Esophagus squamous epithelium (tissue), 5 donors: ENCODE measurements at regions not wholly inside any gene's neighbourhood (a gene's known extent, or its start where the extent isn't known, plus 50 kb on each side); places are given as distances from the start of the nearest gene placed in this dataset.
A peak's percentile ranks its signal among the peaks of the same experiment; 100 is the strongest.

Experiments
- DNase-seq: peaks from one replicate; lab custom pipeline; 2025; lab: John Stamatoyannopoulos, UW
- H3K27ac ChIP-seq, 4 donors: fragments of 200-600 bp; sonication (generic); one replicate each; pipeline ENCODE4 v1.5.1; 2016 to 2019; ENCODE audit warnings: mild to moderate bottlenecking in 1 of 4
- H3K27me3 ChIP-seq, 4 donors: fragments of 200-600 bp; sonication (generic); 1 replicate in 3 of 4; 2 replicates in 1 of 4; pipeline versions ENCODE4 v1.5.1 to v1.6.0; 2017 to 2021; ENCODE audit warnings: antibody characterized with exemption in 1 of 4
- H3K36me3 ChIP-seq, 3 donors: fragments of 200-600 bp; sonication (generic); one replicate each; pipeline ENCODE4 v1.5.1; 2016 to 2019
- H3K4me1 ChIP-seq, 3 donors: fragments of 200-600 bp; sonication (generic); one replicate each; pipeline ENCODE4 v1.5.1; 2017 to 2019
- H3K4me3 ChIP-seq, 4 donors: fragments of 200-600 bp; sonication (generic); 1 replicate in 3 of 4; 2 replicates in 1 of 4; pipeline ENCODE4 v1.5.1; 2016 to 2019; ENCODE audit warnings: mild to moderate bottlenecking in 2 of 4, moderate library complexity in 1 of 4
- H3K9me3 ChIP-seq, 3 donors: fragments of 200-600 bp; sonication (generic); one replicate each; pipeline ENCODE4 v1.5.1; 2016 to 2019
- CTCF ChIP-seq, 6 experiments: fragments of 450-650 bp in 4 of 6; fragments of 200-600 bp in 2 of 6; sonication (generic) in 2 of 6; IDR thresholded peaks; one replicate each; pipeline ENCODE4 v1.5.1; 2016 to 2019; ENCODE audit warnings: antibody characterized with exemption in 6 of 6, mild to moderate bottlenecking in 4 of 6, moderate library complexity in 4 of 6
- POLR2A ChIP-seq, 4 donors: fragments of 450-650 bp; IDR thresholded peaks; one replicate each; pipeline ENCODE4 v1.6.1; 2017; ENCODE audit warnings: antibody characterized with exemption in 4 of 4, mild to moderate bottlenecking in 4 of 4, moderate library complexity in 3 of 4
- WGBS, 2 donors: methylation state at CpG; one replicate each; pipeline ENCODE4 v1.1.5; 2018; 5-methylcytosine and 5-hydroxymethylcytosine counted together
- intact Hi-C: fragments of 100-400 bp; cut with DNase I; formaldehyde crosslinking; loops from one replicate; pipeline ENCODE4 v1.15.0; 2022
- donor health status: DM: yes; HTN: yes; CAD: no.

- intact Hi-C loops = no loop called here
- 92 to 94% methylated on average over 1 to 4 of the region's 6 CpGs for WGBS, 2 donors
- H3K27ac ChIP-seq = no peak overlapping the region
These were observed 106.1 kb upstream of the EPB41L4A start for GRCh38 chr5:112525217-112525616.

GRCh38 chr5:112528928-112529327 lies 109.9 kb upstream of the EPB41L4A start:
- Histone ChIP-seq H3K27me3 (no peaks in the 10 kb centered on the region), H3K9me3 (no peaks in the 10 kb centered on the region), H3K27ac (peak overlapping the region in 1 of 4 donors; percentile 14), H3K4me1 (peaks cover 0 to 9% (median 0%) of the 10 kb centered on the region in 3 donors), H3K36me3 (no peaks in the 10 kb centered on the region), H3K4me3 (no peak overlapping the region)
- TF ChIP-seq CTCF (IDR thresholded peaks at IDR 0.05) (no peak), POLR2A (IDR thresholded peaks at IDR 0.05) (no peak)
- WGBS, 2 donors = 58 to 77% methylated on average over 4 to 5 of the region's 5 CpGs
- no peak for DNase-seq
- intact Hi-C loops = no loop called here

More at GRCh38 chr5:112525217-112525616, 106.1 kb upstream of the EPB41L4A start:
- Histone ChIP-seq H3K36me3 (no peaks in the 10 kb centered on the region), H3K9me3 (no peaks in the 10 kb centered on the region), H3K4me3 (no peak overlapping the region), H3K27me3 (no peaks in the 10 kb centered on the region), H3K4me1 (peaks cover 0 to 23% (median 3%) of the 10 kb centered on the region in 3 donors)
- no peak for DNase-seq
- TF ChIP-seq CTCF (IDR thresholded peaks at IDR 0.05) = no peak
- no peak for TF ChIP-seq POLR2A (IDR thresholded peaks at IDR 0.05)

- intact Hi-C loops = no loop called here
- Histone ChIP-seq H3K27ac (peak overlapping the region in 1 of 4 donors; percentile 14), H3K4me3 (no peak overlapping the region), H3K27me3 (no peaks in the 10 kb centered on the region), H3K36me3 (no peaks in the 10 kb centered on the region), H3K4me1 (peaks cover 0 to 10% (median 0%) of the 10 kb centered on the region in 3 donors), H3K9me3 (no peaks in the 10 kb centered on the region)
- TF ChIP-seq CTCF (IDR thresholded peaks at IDR 0.05) (peak in 5 of 6 experiments; percentile 32 to 65 (median 42)), POLR2A (IDR thresholded peaks at IDR 0.05) (no peak)
- WGBS, 2 donors = 21 to 39% methylated on average over 3 to 5 of the region's 5 CpGs
- DNase-seq = no peak
These were observed 110.4 kb upstream of the EPB41L4A start for GRCh38 chr5:112529525-112529924.

GRCh38 chr5:112532654-112533360 lies 113.7 kb upstream of the EPB41L4A start:
- intact Hi-C loops = no loop called here
- Histone ChIP-seq H3K4me1 (peaks cover 0 to 10% (median 0%) of the 10 kb centered on the region in 3 donors), H3K4me3 (no peak overlapping the region), H3K27ac (no peak overlapping the region), H3K36me3 (no peaks in the 10 kb centered on the region), H3K9me3 (no peaks in the 10 kb centered on the region), H3K27me3 (no peaks in the 10 kb centered on the region)
- TF ChIP-seq CTCF (IDR thresholded peaks at IDR 0.05) (no peak), POLR2A (IDR thresholded peaks at IDR 0.05) (no peak)
- no peak for DNase-seq
- 70 to 79% methylated on average over 4 of the region's 5 CpGs for WGBS, 2 donors

GRCh38 chr5:112533362-112533761 lies 114.3 kb upstream of the EPB41L4A start:
- Histone ChIP-seq H3K9me3 (no peaks in the 10 kb centered on the region), H3K27ac (no peak overlapping the region), H3K4me1 (peaks cover 0 to 10% (median 0%) of the 10 kb centered on the region in 3 donors), H3K36me3 (no peaks in the 10 kb centered on the region), H3K4me3 (no peak overlapping the region), H3K27me3 (no peaks in the 10 kb centered on the region)
- TF ChIP-seq CTCF (IDR thresholded peaks at IDR 0.05) (no peak), POLR2A (IDR thresholded peaks at IDR 0.05) (no peak)
- DNase-seq = no peak
- 0 to 82% methylated on average over 1 of the region's 1 CpG for WGBS, 2 donors
- intact Hi-C loops = no loop called here
